H1 (cell line): ENCODE measurements at regions not wholly inside any gene's neighbourhood (a gene's known extent, or its start where the extent isn't known, plus 50 kb on each side); places are given as distances from the start of the nearest gene placed in this dataset.

Experiments used
- CTCF ChIA-PET: fragments of 300-600 bp; sonication (Branson Sonifier 250); formaldehyde crosslinking; loops from one replicate; lab custom pipeline; 2021; ENCODE audit not compliant: partially characterized antibody; lab: Charles Lee
- POLR2A ChIA-PET: fragments of 300-600 bp; sonication (Branson Sonifier 250); formaldehyde crosslinking; loops from one replicate; lab custom pipeline; 2021; ENCODE audit warnings: inconsistent platforms; ENCODE audit not compliant: partially characterized antibody; lab: Charles Lee
- DNase-seq, 2 experiments: peaks; one replicate each; pipeline versions ENCODE4 v3.0.0 to v3.0.0-alpha.2; 2010 to 2022; ENCODE audit warnings: low spot score in 2 of 2, low read depth in 1 of 2, mixed read lengths in 1 of 2
- FAIRE-seq: peaks from 2 replicates; lab custom pipeline; 2011; peaks lifted over from hg19 to GRCh38; lab: Jason Lieb, UNC
- H2AFZ ChIP-seq: 2 replicates; pipeline ENCODE4 v1.8.1; 2012; ENCODE audit warnings: low read length, inconsistent platforms
- H2AK5ac ChIP-seq: 2 replicates; pipeline ENCODE4 v1.6.1; 2013; ENCODE audit warnings: low read depth, low read length
- H2BK120ac ChIP-seq: replicated peaks from 2 replicates; pipeline ENCODE3; 2013; ENCODE audit warnings: low read depth, low read length, inconsistent platforms
- H2BK12ac ChIP-seq: 2 replicates; pipeline ENCODE4 v1.6.1; 2013; ENCODE audit warnings: low read depth, low read length
- H2BK15ac ChIP-seq: 2 replicates; pipeline ENCODE4 v1.6.1; 2013; ENCODE audit warnings: low read length
- H2BK20ac ChIP-seq: 2 replicates; pipeline ENCODE4 v1.6.1; 2013; ENCODE audit warnings: low read length
- H2BK5ac ChIP-seq: 2 replicates; pipeline ENCODE4 v1.6.1; 2013; ENCODE audit warnings: low read depth, low read length
- H3K14ac ChIP-seq: 2 replicates; pipeline ENCODE4 v1.6.1; 2013; ENCODE audit warnings: inconsistent platforms; ENCODE audit not compliant: insufficient read length
- H3K18ac ChIP-seq: 2 replicates; pipeline ENCODE4 v1.6.1; 2013; ENCODE audit warnings: low read length; ENCODE audit errors: extremely low read depth
- H3K23ac ChIP-seq: 2 replicates; pipeline ENCODE4 v1.6.1; 2013; ENCODE audit warnings: inconsistent platforms; ENCODE audit not compliant: insufficient read length
- H3K23me2 ChIP-seq: 2 replicates; pipeline ENCODE4 v1.6.1; 2013; ENCODE audit warnings: low read depth, low read length
- H3K27ac ChIP-seq: 2 replicates; pipeline ENCODE4 v1.6.1; 2011; ENCODE audit warnings: low read depth, low read length, inconsistent platforms
- H3K27me3 ChIP-seq, 4 experiments: replicated peaks in 1 of 4; 1 replicate in 1 of 4; 2 replicates in 3 of 4; pipeline versions ENCODE4 v1.6.1 to v1.8.1; 2011 to 2013; ENCODE audit warnings: low read length in 3 of 4, mild to moderate bottlenecking in 3 of 4, inconsistent platforms in 2 of 4, mixed read lengths in 2 of 4, moderate library complexity in 1 of 4; ENCODE audit not compliant: control insufficient read depth in 3 of 4, insufficient read depth in 3 of 4; ENCODE audit errors: extremely low read depth in 1 of 4
- H3K36me3 ChIP-seq, 4 experiments: 2 replicates each; pipeline versions ENCODE4 v1.6.1 to v1.8.1; 2011 to 2013; ENCODE audit warnings: mild to moderate bottlenecking in 4 of 4, low read length in 3 of 4, moderate library complexity in 2 of 4, control low read depth in 1 of 4, inconsistent platforms in 1 of 4; ENCODE audit not compliant: insufficient read depth in 4 of 4, control insufficient read depth in 2 of 4
- H3K4ac ChIP-seq: replicated peaks from 2 replicates; pipeline ENCODE3; 2013; ENCODE audit warnings: low read length, low read depth, mixed read lengths, inconsistent platforms; ENCODE audit not compliant: insufficient read length
- H3K4me1 ChIP-seq, 4 experiments: replicated peaks in 1 of 4; 1 replicate in 1 of 4; 2 replicates in 3 of 4; pipeline versions ENCODE4 v1.6.1 to v1.8.1; 2011 to 2013; ENCODE audit warnings: low read length in 3 of 4, inconsistent platforms in 2 of 4, mixed read lengths in 1 of 4; ENCODE audit not compliant: insufficient read depth in 4 of 4, control insufficient read depth in 3 of 4
- H3K4me2 ChIP-seq, 2 experiments: 2 replicates each; pipeline versions ENCODE4 v1.6.1 to v1.8.1; 2011 to 2013; ENCODE audit warnings: low read depth in 2 of 2, low read length in 2 of 2, control low read depth in 1 of 2, inconsistent platforms in 1 of 2, mild to moderate bottlenecking in 1 of 2; ENCODE audit not compliant: insufficient read depth in 1 of 2
- H3K4me3 ChIP-seq, 4 experiments: fragments of 200-600, 300-600 bp in 1 of 4; sonication (generic), shearing (Covaris generic), sonication (Bioruptor Twin) in 1 of 4; 2 replicates each; pipeline versions ENCODE4 v1.5.1 to v1.8.1; 2011 to 2016; ENCODE audit warnings: low read length in 4 of 4, low read depth in 3 of 4, control low read depth in 2 of 4, inconsistent platforms in 2 of 4, mild to moderate bottlenecking in 2 of 4, mixed read lengths in 1 of 4, moderate library complexity in 1 of 4; ENCODE audit not compliant: insufficient read depth in 2 of 4; ENCODE audit errors: extremely low read depth in 1 of 4
- H3K56ac ChIP-seq: replicated peaks from 2 replicates; pipeline ENCODE3; 2013; ENCODE audit warnings: low read depth, mild to moderate bottlenecking, mixed read lengths, low read length, inconsistent platforms; ENCODE audit not compliant: insufficient read length
- H3K79me1 ChIP-seq: 2 replicates; pipeline ENCODE4 v1.6.1; 2013; ENCODE audit warnings: low read depth, low read length, control low read depth
- H3K79me2 ChIP-seq, 2 experiments: 2 replicates each; pipeline versions ENCODE4 v1.6.1 to v1.8.1; 2012 to 2013; ENCODE audit warnings: low read length in 2 of 2, mild to moderate bottlenecking in 2 of 2, inconsistent platforms in 1 of 2; ENCODE audit not compliant: insufficient read depth in 2 of 2, control insufficient read depth in 1 of 2
- H3K9ac ChIP-seq, 4 experiments: replicated peaks in 1 of 4; 1 replicate in 1 of 4; 2 replicates in 3 of 4; pipeline versions ENCODE4 v1.6.1 to v1.8.1; 2011 to 2013; ENCODE audit warnings: low read depth in 3 of 4, low read length in 3 of 4, control low read depth in 2 of 4, mild to moderate bottlenecking in 2 of 4, moderate library complexity in 2 of 4, inconsistent platforms in 1 of 4; ENCODE audit errors: extremely low read depth in 1 of 4
- H3K9me3 ChIP-seq, 2 experiments: 2 replicates each; pipeline versions ENCODE4 v1.6.1 to v1.8.1; 2012 to 2013; ENCODE audit warnings: mild to moderate bottlenecking in 2 of 2, moderate library complexity in 2 of 2, control low read depth in 1 of 2, inconsistent platforms in 1 of 2, low read depth in 1 of 2, low read length in 1 of 2, mixed read lengths in 1 of 2; ENCODE audit not compliant: insufficient read depth in 2 of 2
- H4K20me1 ChIP-seq, 2 experiments: replicated peaks in 1 of 2; 2 replicates each; pipeline versions ENCODE3 to v1.8.1; 2011 to 2013; ENCODE audit warnings: inconsistent platforms in 2 of 2, low read length in 2 of 2, mild to moderate bottlenecking in 1 of 2; ENCODE audit not compliant: insufficient read depth in 2 of 2, control insufficient read depth in 1 of 2
- H4K5ac ChIP-seq: 2 replicates; pipeline ENCODE4 v1.6.1; 2013; ENCODE audit warnings: low read length, low read depth, mixed read lengths, inconsistent platforms; ENCODE audit not compliant: insufficient read length
- H4K8ac ChIP-seq: 2 replicates; pipeline ENCODE4 v1.8.0; 2013; ENCODE audit warnings: mild to moderate bottlenecking, moderate library complexity, low read length, inconsistent platforms; ENCODE audit not compliant: insufficient read depth; ENCODE audit errors: extremely low read depth
- H4K91ac ChIP-seq: replicated peaks from 2 replicates; pipeline ENCODE3; 2013; ENCODE audit warnings: low read length, mixed read lengths, inconsistent platforms; ENCODE audit not compliant: insufficient read length
- PHF8 ChIP-seq: fragments of 200-600 bp; sonication (generic); conservative IDR thresholded peaks from 2 replicates; pipeline ENCODE4 v1.7.1; 2012; ENCODE audit warnings: low read depth, mild to moderate bottlenecking, inconsistent platforms, low read length, moderate library complexity
- WGBS, 2 experiments: shearing (Covaris generic) in 1 of 2; methylation state at CpG; one replicate each; pipeline versions ENCODE4 v1.1.6 to v1.1.7; 2013 to 2015; ENCODE audit warnings: low lambda C conversion rate in 2 of 2, mixed read lengths in 2 of 2, inconsistent platforms in 1 of 2, low coverage in 1 of 2, missing lambda C conversion rate in 1 of 2; ENCODE audit not compliant: insufficient replicate concordance in 2 of 2, insufficient coverage in 1 of 2, insufficient read length in 1 of 2; ENCODE audit errors: extremely low coverage in 1 of 2, missing lambda C conversion rate in 1 of 2; 5-methylcytosine and 5-hydroxymethylcytosine counted together

GRCh38 chr2:225794652-225795400, 395.3 kb downstream of the NYAP2 start:
- H3K4me3 ChIP-seq: no peak overlapping the region
- TF ChIP-seq PHF8: no peak
- H3K36me3 ChIP-seq: no peaks in the 10 kb centered on the region
- no peaks in the 10 kb centered on the region for H3K4me1 ChIP-seq
- H2AK5ac ChIP-seq: no peak overlapping the region
- H3K23ac ChIP-seq: no peak overlapping the region
- no peak overlapping the region for H3K4ac ChIP-seq
- H2BK15ac ChIP-seq: no peak overlapping the region
- no peak overlapping the region for H4K91ac ChIP-seq
- CTCF ChIA-PET: interaction anchor here (1.2 kb wide), 1 partner anchor 11 kb away, joined by 3 read pairs; no protein-coding TSS in a partner anchor
- no peak overlapping the region for H2BK120ac ChIP-seq
- H3K27ac ChIP-seq: no peak overlapping the region
- H3K18ac ChIP-seq: no peak overlapping the region
- H2BK5ac ChIP-seq: no peak overlapping the region
- H3K79me2 ChIP-seq: no peaks in the 10 kb centered on the region
- H4K20me1 ChIP-seq: no peaks in the 10 kb centered on the region
- H3K14ac ChIP-seq: no peak overlapping the region
- no peaks in the 10 kb centered on the region for H3K79me1 ChIP-seq
- no peak overlapping the region for H4K8ac ChIP-seq
- H3K4me2 ChIP-seq: no peak overlapping the region
- H3K56ac ChIP-seq: no peak overlapping the region
- no peak overlapping the region for H3K9ac ChIP-seq
- no peak overlapping the region for H2AFZ ChIP-seq
- H4K5ac ChIP-seq: no peak overlapping the region
- no peaks in the 10 kb centered on the region for H3K23me2 ChIP-seq
- H2BK12ac ChIP-seq: no peak overlapping the region
- 94% methylated on average over 2 of the region's 2 CpGs; no CpG with 5 or more reads in 1 of the 2 experiments for WGBS, 2 experiments
- no peak for DNase-seq
- FAIRE-seq: no peak
- no peak overlapping the region for H2BK20ac ChIP-seq
- no peaks in the 10 kb centered on the region for H3K27me3 ChIP-seq
- POLR2A ChIA-PET: no interaction called here
- no peaks in the 10 kb centered on the region for H3K9me3 ChIP-seq
